KMS-11 (cell line): ENCODE measurements at regions not wholly inside any gene's neighbourhood (a gene's known extent, or its start where the extent isn't known, plus 50 kb on each side); places are given as distances from the start of the nearest gene placed in this dataset.

Source experiments
- H2AFZ ChIP-seq: fragments of 200-600 bp; sonication (generic); 2 replicates; pipeline ENCODE4 v1.6.1; 2016; ENCODE audit warnings: antibody characterized with exemption, mixed run types, low read depth
- H3K27ac ChIP-seq: fragments of 200-600 bp; sonication (generic); 2 replicates; pipeline ENCODE4 v1.6.1; 2016; ENCODE audit warnings: mild to moderate bottlenecking, mixed run types
- H3K27me3 ChIP-seq: fragments of 200-600 bp; sonication (generic); 2 replicates; pipeline ENCODE4 v1.6.1; 2017; ENCODE audit warnings: mild to moderate bottlenecking, low read depth, mixed run types, moderate library complexity; ENCODE audit not compliant: insufficient read depth
- H3K36me3 ChIP-seq: fragments of 200-600 bp; sonication (generic); 2 replicates; pipeline ENCODE4 v1.6.1; 2017; ENCODE audit warnings: mild to moderate bottlenecking, mixed run types; ENCODE audit not compliant: insufficient read depth
- H3K4me1 ChIP-seq: fragments of 200-600 bp; sonication (generic); 2 replicates; pipeline ENCODE4 v1.6.1; 2016; ENCODE audit warnings: mild to moderate bottlenecking, low read depth, mixed run types; ENCODE audit not compliant: poor library complexity, severe bottlenecking
- H3K4me2 ChIP-seq: fragments of 200-600 bp; sonication (generic); 2 replicates; pipeline ENCODE4 v1.7.0; 2016; ENCODE audit warnings: mild to moderate bottlenecking, mixed run types
- H3K4me3 ChIP-seq: fragments of 200-600 bp; sonication (generic); IDR thresholded peaks from 2 replicates; pipeline ENCODE4 v1.6.1; 2017; ENCODE audit warnings: low read depth, low read length, mixed read lengths; ENCODE audit not compliant: insufficient read depth
- H3K79me2 ChIP-seq: fragments of 200-600 bp; sonication (generic); 2 replicates; pipeline ENCODE4 v1.6.1; 2016; ENCODE audit warnings: low read depth, mixed run types; ENCODE audit not compliant: insufficient read depth
- H3K9ac ChIP-seq: fragments of 200-600 bp; sonication (generic); 2 replicates; pipeline ENCODE4 v1.6.1; 2016; ENCODE audit warnings: mild to moderate bottlenecking, mixed run types
- H4K20me1 ChIP-seq: fragments of 200-600 bp; sonication (generic); 2 replicates; pipeline ENCODE4 v1.6.1; 2016; ENCODE audit warnings: mild to moderate bottlenecking, mixed run types; ENCODE audit not compliant: insufficient read depth
- TF ChIP-seq, protein P1 (sequence below): fragments of 200-600 bp; sonication (generic); conservative IDR thresholded peaks from 2 replicates; pipeline ENCODE4 v1.6.1; 2017; ENCODE audit warnings: low read depth, mild to moderate bottlenecking, antibody characterized with exemption, low read length, moderate library complexity, mixed read lengths

DNA sequence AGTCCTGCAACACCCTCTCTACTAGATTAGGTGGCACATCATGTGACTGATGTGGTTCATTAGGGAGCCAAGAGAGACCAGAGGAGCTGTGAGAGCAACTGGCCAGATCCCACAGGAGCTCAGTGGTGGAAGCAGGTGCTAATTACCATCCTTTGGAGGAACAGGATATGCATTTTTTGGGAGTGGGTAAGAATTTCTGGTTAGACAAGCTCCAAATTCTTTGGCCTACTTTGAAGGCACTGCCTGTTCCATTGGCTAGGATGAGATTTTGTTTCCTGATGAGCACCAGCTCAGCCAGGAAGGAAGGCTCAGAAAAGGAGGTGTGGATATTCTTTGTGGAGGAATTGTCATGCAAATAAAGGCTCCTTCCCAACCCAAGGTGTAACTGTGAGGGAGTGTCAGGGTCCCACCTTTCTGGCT lies 130.3 kb upstream of the BMP2 start:
- no peaks in the 10 kb centered on the region for H3K79me2 ChIP-seq
- no peaks in the 10 kb centered on the region for H3K27me3 ChIP-seq
- no peak overlapping the region for H3K27ac ChIP-seq
- H3K9ac ChIP-seq: no peak overlapping the region
- H3K4me3 ChIP-seq: no peak overlapping the region
- no peaks in the 10 kb centered on the region for H4K20me1 ChIP-seq
- H2AFZ ChIP-seq: no peak overlapping the region
- H3K36me3 ChIP-seq: no peaks in the 10 kb centered on the region
- H3K4me1 ChIP-seq: no peaks in the 10 kb centered on the region
- TF ChIP-seq, protein P1, sequence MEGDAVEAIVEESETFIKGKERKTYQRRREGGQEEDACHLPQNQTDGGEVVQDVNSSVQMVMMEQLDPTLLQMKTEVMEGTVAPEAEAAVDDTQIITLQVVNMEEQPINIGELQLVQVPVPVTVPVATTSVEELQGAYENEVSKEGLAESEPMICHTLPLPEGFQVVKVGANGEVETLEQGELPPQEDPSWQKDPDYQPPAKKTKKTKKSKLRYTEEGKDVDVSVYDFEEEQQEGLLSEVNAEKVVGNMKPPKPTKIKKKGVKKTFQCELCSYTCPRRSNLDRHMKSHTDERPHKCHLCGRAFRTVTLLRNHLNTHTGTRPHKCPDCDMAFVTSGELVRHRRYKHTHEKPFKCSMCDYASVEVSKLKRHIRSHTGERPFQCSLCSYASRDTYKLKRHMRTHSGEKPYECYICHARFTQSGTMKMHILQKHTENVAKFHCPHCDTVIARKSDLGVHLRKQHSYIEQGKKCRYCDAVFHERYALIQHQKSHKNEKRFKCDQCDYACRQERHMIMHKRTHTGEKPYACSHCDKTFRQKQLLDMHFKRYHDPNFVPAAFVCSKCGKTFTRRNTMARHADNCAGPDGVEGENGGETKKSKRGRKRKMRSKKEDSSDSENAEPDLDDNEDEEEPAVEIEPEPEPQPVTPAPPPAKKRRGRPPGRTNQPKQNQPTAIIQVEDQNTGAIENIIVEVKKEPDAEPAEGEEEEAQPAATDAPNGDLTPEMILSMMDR: no peak
- H3K4me2 ChIP-seq: no peak overlapping the region

GRCh38 chr20:6636209-6637159 lies 131.0 kb upstream of the BMP2 start:
- no peak overlapping the region for H2AFZ ChIP-seq
- H3K4me3 ChIP-seq: no peak overlapping the region
- H3K27ac ChIP-seq: no peak overlapping the region
- H3K27me3 ChIP-seq: no peaks in the 10 kb centered on the region
- no peaks in the 10 kb centered on the region for H3K79me2 ChIP-seq
- no peak overlapping the region for H3K4me2 ChIP-seq
- H4K20me1 ChIP-seq: no peaks in the 10 kb centered on the region
- no peaks in the 10 kb centered on the region for H3K4me1 ChIP-seq
- TF ChIP-seq, protein P1: 0 out of 2 replicates have a peak, but pooled peaks have one; percentile 24
- no peaks in the 10 kb centered on the region for H3K36me3 ChIP-seq
- H3K9ac ChIP-seq: no peak overlapping the region

DNA sequence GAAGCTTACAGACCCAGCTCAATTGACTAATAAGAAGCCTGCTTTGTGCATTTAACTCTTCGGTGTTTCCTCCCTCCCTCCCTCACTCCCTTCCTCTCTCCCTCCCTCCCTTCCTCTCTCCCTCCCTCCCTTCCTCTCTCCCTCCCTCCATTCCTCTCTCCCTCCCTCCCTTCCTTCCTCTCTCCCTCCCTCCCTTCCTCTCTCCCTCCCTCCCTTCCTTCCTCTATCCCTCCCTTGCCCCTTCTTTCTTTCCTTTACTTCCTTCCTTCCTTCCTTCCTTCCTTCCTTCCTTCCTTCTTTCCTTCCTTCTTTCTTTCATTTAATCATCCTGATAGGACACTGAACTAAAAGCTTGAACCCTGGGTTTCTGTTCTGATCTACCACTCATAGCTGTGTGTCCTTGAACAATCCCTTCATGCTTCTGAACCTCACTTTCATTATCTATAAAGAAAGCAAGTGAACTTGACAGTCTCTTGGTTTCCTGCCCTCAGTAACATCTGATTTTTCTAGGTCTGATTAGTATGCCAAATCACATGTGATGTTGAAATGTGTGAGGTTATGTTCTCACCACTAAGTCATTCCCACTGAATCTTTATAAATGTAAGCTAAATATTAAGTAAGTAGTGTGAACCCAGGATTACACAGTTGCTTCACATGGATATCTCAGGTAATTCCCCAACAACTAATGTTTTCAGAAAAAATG lies 132.3 kb upstream of the BMP2 start:
- TF ChIP-seq, protein P1: no peak
- no peak overlapping the region for H3K27ac ChIP-seq

GRCh38 chr20:6632187-6632586 lies 135.3 kb upstream of the BMP2 start:
- H3K4me3 ChIP-seq: no peak overlapping the region
- no peak overlapping the region for H3K4me2 ChIP-seq
- H3K27ac ChIP-seq: no peak overlapping the region
- no peak overlapping the region for H3K9ac ChIP-seq
- H3K27me3 ChIP-seq: no peaks in the 10 kb centered on the region
- no peaks in the 10 kb centered on the region for H3K79me2 ChIP-seq
- TF ChIP-seq, protein P1: no peak
- H4K20me1 ChIP-seq: no peaks in the 10 kb centered on the region
- no peak overlapping the region for H2AFZ ChIP-seq
- H3K36me3 ChIP-seq: no peaks in the 10 kb centered on the region
- no peaks in the 10 kb centered on the region for H3K4me1 ChIP-seq

More for the DNA sequence above, 132.3 kb upstream of the BMP2 start:
- H3K4me2 ChIP-seq: no peak overlapping the region
- H3K27me3 ChIP-seq: no peaks in the 10 kb centered on the region
- H3K4me1 ChIP-seq: no peaks in the 10 kb centered on the region
- H4K20me1 ChIP-seq: no peaks in the 10 kb centered on the region
- no peak overlapping the region for H2AFZ ChIP-seq
- no peaks in the 10 kb centered on the region for H3K79me2 ChIP-seq
- no peaks in the 10 kb centered on the region for H3K36me3 ChIP-seq
- H3K4me3 ChIP-seq: no peak overlapping the region
- H3K9ac ChIP-seq: no peak overlapping the region
